H1 (cell line): ENCODE measurements at regions not wholly inside any gene's neighbourhood (a gene's known extent, or its start where the extent isn't known, plus 50 kb on each side); places are given as distances from the start of the nearest gene placed in this dataset.

Experiments used
- ASH2L ChIP-seq: fragments of 200-600, 300-600 bp; sonication (generic); IDR thresholded peaks from one replicate; pipeline ENCODE4 v1.7.1; 2017; ENCODE audit warnings: low read length
- CBX8 ChIP-seq: fragments of 300-800, 300-1000 bp; sonication (generic); IDR thresholded peaks from 2 replicates; pipeline ENCODE4 v1.7.1; 2016; ENCODE audit warnings: low read depth, low read length, borderline replicate concordance
- EGR1 ChIP-seq: IDR thresholded peaks from 2 replicates; pipeline ENCODE4 v1.6.1; 2011; ENCODE audit warnings: low read depth, low read length, borderline replicate concordance
- EZH2 ChIP-seq: fragments of 200-600 bp; sonication (generic); IDR thresholded peaks from 2 replicates; pipeline ENCODE4 v1.7.1; 2012; ENCODE audit warnings: low read depth, mild to moderate bottlenecking, moderate library complexity, low read length, inconsistent platforms; ENCODE audit not compliant: severe bottlenecking
- GABPA ChIP-seq: IDR thresholded peaks from 2 replicates; pipeline ENCODE4 v1.6.1; 2011; ENCODE audit warnings: mild to moderate bottlenecking, low read length, moderate library complexity, borderline replicate concordance; ENCODE audit not compliant: insufficient read depth
- JUN ChIP-seq: IDR thresholded peaks from 2 replicates; pipeline ENCODE4 v1.6.1; 2011; ENCODE audit warnings: low read depth, mild to moderate bottlenecking, improper control_type of control experiment, low read length
- KDM1A ChIP-seq: fragments of 200-600, 300-600 bp; sonication (generic); IDR thresholded peaks from 2 replicates; pipeline ENCODE4 v1.7.1; 2016; ENCODE audit warnings: mild to moderate bottlenecking, low read length, borderline replicate concordance
- POLR2A ChIP-seq, 2 experiments: IDR thresholded peaks; 1 replicate in 1 of 2; 2 replicates in 1 of 2; pipeline ENCODE4 v1.6.1; 2011; ENCODE audit warnings: low read depth in 2 of 2, low read length in 2 of 2, mild to moderate bottlenecking in 2 of 2; ENCODE audit errors: control extremely low read depth in 1 of 2
- RAD21 ChIP-seq, 2 experiments: IDR thresholded peaks in 1 of 2; conservative IDR thresholded peaks in 1 of 2; 2 replicates each; pipeline ENCODE4 v1.6.1; 2011; ENCODE audit warnings: low read depth in 2 of 2, low read length in 2 of 2, improper control_type of control experiment in 1 of 2, inconsistent platforms in 1 of 2, mild to moderate bottlenecking in 1 of 2, moderate library complexity in 1 of 2
- SUZ12 ChIP-seq: fragments of 200-600 bp; sonication (generic); IDR thresholded peaks from 2 replicates; pipeline ENCODE4 v1.6.1; 2012; ENCODE audit warnings: mild to moderate bottlenecking, inconsistent platforms, low read length, moderate library complexity, mixed read lengths
- TAF1 ChIP-seq: IDR thresholded peaks from 2 replicates; pipeline ENCODE4 v1.6.1; 2011; ENCODE audit warnings: mild to moderate bottlenecking, low read depth, low read length
- TCF12 ChIP-seq: IDR thresholded peaks from 2 replicates; pipeline ENCODE4 v1.6.1; 2011; ENCODE audit warnings: low read depth, mild to moderate bottlenecking, low read length
- USF2 ChIP-seq: IDR thresholded peaks from 2 replicates; pipeline ENCODE4 v1.6.1; 2011; ENCODE audit warnings: low read length, improper control_type of control experiment
- TF ChIP-seq, protein P1 (sequence below), 3 experiments: IDR thresholded peaks; 1 replicate in 2 of 3; 2 replicates in 1 of 3; pipeline versions ENCODE4 v1.5.1 to v1.6.1; 2011; ENCODE audit warnings: low read length in 3 of 3, mild to moderate bottlenecking in 3 of 3, inconsistent platforms in 2 of 3, low read depth in 1 of 3, moderate library complexity in 1 of 3; ENCODE audit not compliant: insufficient read depth in 1 of 3; ENCODE audit errors: control extremely low read depth in 1 of 3

DNA sequence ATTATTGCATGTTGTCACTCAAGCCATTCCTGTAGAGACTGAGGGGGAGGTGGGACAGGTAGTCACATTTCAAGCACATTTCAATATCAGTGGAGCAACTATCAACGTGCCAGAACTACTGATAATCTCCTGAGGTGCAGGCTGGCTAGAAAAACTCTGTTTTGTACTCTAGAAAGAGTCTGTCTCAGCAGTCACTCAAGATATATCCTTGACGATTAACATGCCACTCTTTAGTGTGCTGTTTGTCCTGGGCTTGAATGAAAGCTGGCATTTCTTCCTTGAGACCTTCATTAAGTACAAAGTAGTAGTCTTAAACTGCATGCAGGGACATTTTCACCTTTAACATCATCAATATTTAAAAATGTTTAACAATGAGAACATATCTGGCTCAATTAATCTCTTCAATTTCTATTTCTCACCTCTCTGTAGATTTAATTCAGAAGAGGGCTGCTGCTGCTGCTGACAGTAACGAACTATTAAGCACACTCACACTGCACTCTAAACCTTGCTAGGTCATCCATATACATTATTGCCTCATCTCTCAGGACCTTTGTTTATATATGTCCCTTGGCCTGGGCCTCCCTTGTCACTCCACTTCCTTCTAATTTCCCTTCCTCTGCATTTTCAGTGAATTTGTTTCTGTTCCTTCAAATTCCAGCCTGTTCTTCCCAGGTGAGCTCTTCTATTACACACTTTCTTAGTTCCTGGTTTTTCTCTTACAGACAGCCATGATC is 412.0 kb downstream of the HAPSTR1 start:
- TF ChIP-seq RAD21 (IDR thresholded peaks at IDR 0.05 in 1 of 2, conservative IDR thresholded peaks at IDR 0.05 in 1 of 2; ENCODE audit: low read depth in 2 of 2, low read length in 2 of 2), result no peak
- TF ChIP-seq POLR2A (IDR thresholded peaks at IDR 0.05; ENCODE audit: control extremely low read depth in 1 of 2, low read depth in 2 of 2, low read length in 2 of 2), result no peak
- TF ChIP-seq TAF1, result no peak
- no peak for TF ChIP-seq EZH2
- TF ChIP-seq, protein P1, sequence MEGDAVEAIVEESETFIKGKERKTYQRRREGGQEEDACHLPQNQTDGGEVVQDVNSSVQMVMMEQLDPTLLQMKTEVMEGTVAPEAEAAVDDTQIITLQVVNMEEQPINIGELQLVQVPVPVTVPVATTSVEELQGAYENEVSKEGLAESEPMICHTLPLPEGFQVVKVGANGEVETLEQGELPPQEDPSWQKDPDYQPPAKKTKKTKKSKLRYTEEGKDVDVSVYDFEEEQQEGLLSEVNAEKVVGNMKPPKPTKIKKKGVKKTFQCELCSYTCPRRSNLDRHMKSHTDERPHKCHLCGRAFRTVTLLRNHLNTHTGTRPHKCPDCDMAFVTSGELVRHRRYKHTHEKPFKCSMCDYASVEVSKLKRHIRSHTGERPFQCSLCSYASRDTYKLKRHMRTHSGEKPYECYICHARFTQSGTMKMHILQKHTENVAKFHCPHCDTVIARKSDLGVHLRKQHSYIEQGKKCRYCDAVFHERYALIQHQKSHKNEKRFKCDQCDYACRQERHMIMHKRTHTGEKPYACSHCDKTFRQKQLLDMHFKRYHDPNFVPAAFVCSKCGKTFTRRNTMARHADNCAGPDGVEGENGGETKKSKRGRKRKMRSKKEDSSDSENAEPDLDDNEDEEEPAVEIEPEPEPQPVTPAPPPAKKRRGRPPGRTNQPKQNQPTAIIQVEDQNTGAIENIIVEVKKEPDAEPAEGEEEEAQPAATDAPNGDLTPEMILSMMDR (IDR thresholded peaks at IDR 0.05; ENCODE audit: control extremely low read depth in 1 of 3, insufficient read depth in 1 of 3, low read depth in 1 of 3, low read length in 3 of 3), result no peak
- TF ChIP-seq CBX8, result no peak
- no peak for TF ChIP-seq EGR1
- no peak for TF ChIP-seq JUN
- TF ChIP-seq KDM1A, result no peak
- TF ChIP-seq USF2, result no peak
- TF ChIP-seq TCF12, result no peak
- no peak for TF ChIP-seq GABPA
- TF ChIP-seq SUZ12, result no peak
- TF ChIP-seq ASH2L, result no peak
